ENCODE measurements at regions not wholly inside any gene's neighbourhood (a gene's known extent, or its start where the extent isn't known, plus 50 kb on each side); places are given as distances from the start of the nearest gene placed in this dataset.

DNA sequence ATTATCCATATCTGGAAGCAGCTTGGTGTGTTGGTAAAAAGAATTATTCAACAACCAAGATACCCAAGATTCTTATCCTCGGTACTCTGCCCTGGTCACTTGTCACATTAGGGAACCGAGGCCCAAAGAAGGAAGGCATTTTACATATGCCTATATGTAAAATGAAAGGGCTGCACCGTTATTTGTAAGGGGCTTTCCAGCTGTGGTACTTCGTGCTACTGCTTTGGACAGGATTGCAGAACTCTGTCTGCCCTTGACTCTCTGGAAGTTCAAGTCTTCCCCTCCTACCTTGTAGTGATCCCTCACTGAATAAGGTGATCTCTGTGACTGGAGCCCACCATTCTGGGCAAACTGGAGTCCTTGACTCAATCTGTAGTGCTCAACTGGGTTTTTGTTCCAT lies 198.9 kb upstream of the TOPAZ1 start:
- TF ChIP-seq CTCF (IDR thresholded peaks at IDR 0.05), result no peak
- TF ChIP-seq POLR2AphosphoS5 (IDR thresholded peaks at IDR 0.05), result no peak

All from stomach (tissue), 4 donors.